Right ventricle myocardium inferior (tissue), 1 donor: ENCODE measurements at regions not wholly inside any gene's neighbourhood (a gene's known extent, or its start where the extent isn't known, plus 50 kb on each side); places are given as distances from the start of the nearest gene placed in this dataset.

ENCODE experiments used
- ATAC-seq: fragments of 200-7000 bp; cut with Tn5 transposase; one replicate; pipeline ENCODE4 v1.9.1; 2020; ENCODE audit warnings: mild to moderate bottlenecking, moderate library complexity
- DNase-seq: peaks from one replicate; pipeline ENCODE4 v3.0.0; 2021; ENCODE audit errors: missing footprints
- intact Hi-C: fragments of 100-400 bp; cut with DNase I; formaldehyde crosslinking; loops from one replicate; pipeline ENCODE4 v1.11.0; 2022
- donor health status: DM: no; HTN: yes; CAD: no; lungs with severe emphysema.

- DNase-seq (no peak), ATAC-seq (no peak)
- intact Hi-C loops: no loop called here
Measured at GRCh38 chr10:123301077-123301857, 147.1 kb downstream of the BUB3 start.

DNA sequence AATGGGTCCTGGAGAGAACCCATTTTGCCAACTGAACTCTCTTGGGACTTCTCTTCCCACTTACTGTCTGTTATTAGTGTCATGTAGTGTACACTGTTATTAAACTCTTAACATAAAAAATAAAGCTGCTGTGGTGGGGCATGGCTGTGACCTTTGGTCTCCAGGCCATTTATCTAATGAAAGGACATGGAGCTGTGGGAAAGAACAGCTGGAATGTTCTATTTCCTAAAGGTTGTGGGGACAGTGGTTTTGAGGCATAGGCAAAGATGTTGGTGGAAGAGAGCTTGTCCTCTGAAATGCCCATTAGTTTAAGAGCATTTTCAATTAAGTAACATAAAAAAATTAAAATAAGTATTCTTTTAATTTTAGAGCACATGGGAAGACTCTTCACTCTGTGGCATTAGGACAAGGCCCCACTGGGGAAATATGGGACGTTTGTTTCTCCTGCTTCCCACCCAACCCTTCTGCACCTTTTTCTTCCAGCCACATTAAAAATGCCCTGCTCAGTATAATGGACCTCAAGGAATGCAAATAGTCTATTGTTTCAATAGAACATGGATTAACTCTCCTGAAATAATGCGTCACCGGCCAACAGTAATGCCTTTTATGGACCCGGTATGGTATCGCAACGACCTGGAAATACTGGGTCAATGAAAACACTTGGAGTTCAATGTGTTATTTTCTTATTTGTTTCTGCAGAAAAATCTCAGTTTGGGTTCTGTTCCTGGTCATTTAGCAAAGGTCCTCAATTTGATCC, 149.6 kb downstream of the BUB3 start:
- intact Hi-C loops: no loop called here
- ATAC-seq (no peak), DNase-seq (no peak)

GRCh38 chr10:123305671-123306070, 151.5 kb downstream of the BUB3 start:
- DNase-seq (no peak), ATAC-seq (no peak)

DNA sequence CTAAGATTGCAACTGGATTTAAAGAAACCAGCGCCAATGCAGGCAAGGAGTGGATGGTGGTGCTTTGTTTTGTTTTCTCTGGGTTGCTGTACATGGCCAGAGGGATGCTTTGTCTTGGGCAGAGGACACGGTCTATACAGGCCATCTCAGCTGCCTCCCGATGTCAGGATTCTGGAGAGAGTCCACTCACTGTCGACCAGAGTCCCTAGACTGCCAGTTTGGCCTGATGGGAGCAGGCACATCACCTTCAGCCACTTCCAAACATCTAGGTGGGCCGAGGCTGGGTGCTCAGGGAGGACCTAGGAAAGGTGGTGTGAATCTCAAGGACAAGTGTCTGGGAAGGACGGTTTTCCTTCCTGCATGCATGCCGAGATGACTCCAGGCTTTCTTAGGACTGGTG, 152.1 kb downstream of the BUB3 start:
- ATAC-seq (no peak), DNase-seq (no peak)
- intact Hi-C loops: no loop called here

More at GRCh38 chr10:123305671-123306070, 151.5 kb downstream of the BUB3 start:
- intact Hi-C loops: no loop called here

GRCh38 chr10:123309731-123310130, 155.5 kb downstream of the BUB3 start:
- no peak for ATAC-seq

DNA sequence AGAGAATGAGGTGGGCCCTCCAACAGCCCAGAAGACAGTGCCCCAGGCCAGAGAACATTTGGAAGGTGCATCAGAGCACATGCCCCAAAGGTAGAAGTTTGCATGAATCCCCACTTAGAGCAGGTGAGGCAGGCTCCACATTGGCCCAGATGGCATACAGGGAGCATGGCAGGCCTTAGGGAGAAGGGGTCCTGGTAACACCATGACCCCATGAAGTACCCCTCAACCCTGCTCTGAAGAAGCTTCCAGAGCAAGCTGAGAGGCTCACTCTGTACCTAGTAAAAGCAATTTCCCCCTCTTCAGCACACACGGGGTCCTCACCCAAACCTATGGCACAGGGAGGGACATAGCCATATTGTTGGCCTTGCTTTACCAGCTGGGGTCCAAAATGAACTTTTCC, 162.6 kb downstream of the BUB3 start:
- intact Hi-C loops: no loop called here
- DNase-seq: no peak
- ATAC-seq: no peak

More at GRCh38 chr10:123309731-123310130, 155.5 kb downstream of the BUB3 start:
- DNase-seq: no peak
- intact Hi-C loops: no loop called here

- ATAC-seq (no peak), DNase-seq (no peak)
- intact Hi-C loops: no loop called here
Measured at GRCh38 chr10:123318516-123318915, 164.3 kb downstream of the BUB3 start.

- intact Hi-C loops: no loop called here
- ATAC-seq (no peak), DNase-seq (no peak)
Measured at GRCh38 chr10:123320091-123320490, 165.9 kb downstream of the BUB3 start.

DNA sequence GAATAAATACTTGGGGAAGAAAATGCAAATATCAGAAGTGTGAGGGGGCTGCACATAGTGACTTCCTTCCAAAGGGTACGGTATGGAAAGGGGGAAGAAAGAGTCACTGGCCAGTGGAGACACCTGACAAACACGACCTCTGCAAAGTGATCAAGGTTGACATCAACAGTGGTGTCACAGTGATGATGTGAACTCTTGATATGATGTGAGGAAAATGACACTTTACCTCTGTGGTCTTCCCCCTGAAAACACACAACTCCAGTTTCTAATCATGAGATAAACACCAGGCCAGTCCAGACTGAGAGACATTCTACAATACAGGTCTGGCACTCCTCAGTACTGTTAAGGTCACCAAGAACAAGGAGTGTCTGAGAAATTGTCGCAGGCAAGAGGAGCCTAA, 169.7 kb downstream of the BUB3 start:
- intact Hi-C loops: no loop called here
- ATAC-seq (no peak), DNase-seq (no peak)

DNA sequence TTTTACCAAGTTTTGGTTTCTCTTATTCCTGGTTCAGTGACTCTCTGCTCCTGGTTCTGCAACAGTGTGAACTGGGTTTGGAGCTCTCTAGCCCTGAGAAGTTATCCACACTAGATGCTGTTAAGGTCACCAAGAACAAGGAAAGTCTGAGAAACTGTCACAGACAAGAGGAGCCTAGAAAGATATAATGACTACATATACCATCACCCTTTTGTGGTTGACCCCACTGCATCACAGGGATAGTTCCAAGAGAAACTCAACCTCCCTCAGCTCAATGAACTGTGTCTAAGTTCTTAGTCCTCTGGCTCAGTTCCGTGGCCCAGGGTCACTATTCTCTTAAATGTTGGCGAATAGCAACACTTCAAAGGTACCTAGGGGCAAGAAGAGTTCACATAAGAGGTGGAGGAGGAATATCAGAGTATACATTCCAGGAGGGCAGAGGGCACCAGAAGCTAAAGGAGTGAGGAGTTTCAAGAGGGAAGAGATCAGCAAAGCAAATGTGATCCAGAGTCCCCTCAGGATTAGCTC, 171.5 kb downstream of the BUB3 start:
- ATAC-seq: no peak
- DNase-seq: no peak
- intact Hi-C loops: no loop called here

DNA sequence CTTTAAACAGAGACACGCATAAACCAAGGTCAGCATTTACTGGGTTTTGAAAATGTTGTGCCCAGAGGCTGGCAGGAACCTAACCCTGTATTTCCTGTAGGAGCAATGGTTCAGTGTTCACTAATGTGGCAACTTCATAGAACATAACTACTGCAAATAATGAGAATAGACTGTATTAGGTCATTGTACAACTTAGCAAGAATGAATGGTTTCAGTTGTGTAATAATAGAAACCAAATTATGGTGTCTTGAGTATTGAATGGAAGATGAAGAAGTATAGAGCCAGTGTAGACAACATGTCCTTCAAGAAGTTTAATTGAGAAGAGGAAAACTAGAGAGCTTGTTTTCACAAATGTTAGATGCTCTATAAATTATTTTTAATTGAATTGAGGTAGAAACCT, 172.5 kb downstream of the BUB3 start:
- ATAC-seq (no peak), DNase-seq (no peak)
- intact Hi-C loops: no loop called here

DNA sequence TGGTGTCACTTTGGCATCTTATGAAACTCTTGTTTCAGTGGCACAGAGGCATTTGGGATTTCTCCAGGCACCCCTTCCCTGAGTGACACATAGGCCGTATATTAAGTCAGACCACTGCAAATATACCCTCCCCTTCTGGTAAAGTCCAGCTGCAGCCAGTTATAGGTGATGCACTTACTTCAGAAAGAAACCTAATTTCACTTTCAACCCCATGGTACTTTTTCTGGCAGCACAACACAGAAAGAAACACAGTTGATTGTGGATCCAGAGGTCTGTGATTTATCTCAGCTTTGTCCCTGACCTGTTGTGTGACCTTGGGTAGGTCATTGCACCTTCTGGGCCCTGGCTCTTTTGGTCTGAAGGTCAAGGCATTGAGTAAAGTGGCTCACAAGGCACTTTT, 173.2 kb downstream of the BUB3 start:
- ATAC-seq (no peak), DNase-seq (no peak)
- intact Hi-C loops: no loop called here

DNA sequence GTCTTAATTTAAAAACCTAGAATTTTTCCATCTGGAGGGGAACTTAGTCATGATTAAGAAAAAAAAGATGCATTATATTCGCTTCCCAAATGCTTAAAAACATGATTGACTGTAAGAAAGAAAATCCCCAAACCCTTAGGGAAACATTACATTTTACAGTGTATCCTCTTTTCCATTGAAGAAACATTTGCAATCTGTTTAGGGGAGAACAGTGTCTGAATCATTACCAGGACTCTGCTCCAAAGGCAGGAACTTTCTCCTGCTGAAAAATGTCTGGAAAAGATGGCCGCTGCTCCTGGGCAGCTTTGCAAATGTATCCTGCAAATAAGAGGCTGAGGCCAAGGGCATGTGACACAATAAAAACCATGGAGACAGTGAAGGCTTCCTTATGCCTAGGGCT, 173.7 kb downstream of the BUB3 start:
- ATAC-seq: no peak
- no peak for DNase-seq
- intact Hi-C loops: no loop called here

DNA sequence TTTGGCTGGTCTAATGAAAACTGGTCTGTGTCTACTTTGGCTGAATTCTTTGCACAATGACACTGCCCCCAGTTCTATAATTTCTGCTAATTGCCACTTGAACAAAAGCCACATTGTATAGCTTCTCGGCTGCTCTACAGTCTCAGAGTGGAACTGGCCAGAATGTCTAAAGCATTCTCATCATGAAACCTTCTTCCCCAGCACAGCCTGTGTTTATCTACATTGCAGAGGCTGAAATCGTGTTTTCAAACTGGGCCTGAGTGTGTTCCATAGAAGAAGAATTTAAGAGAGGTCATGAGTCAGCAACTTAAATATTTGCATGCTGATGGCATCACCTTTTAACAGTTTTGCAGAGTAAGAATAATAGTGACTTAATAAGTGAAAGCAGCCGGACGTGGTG, 177.2 kb downstream of the BUB3 start:
- intact Hi-C loops: no loop called here
- DNase-seq (no peak), ATAC-seq (no peak)

GRCh38 chr10:123346581-123346980, 192.4 kb downstream of the BUB3 start:
- no peak for ATAC-seq
- no peak for DNase-seq
- intact Hi-C loops: no loop called here

DNA sequence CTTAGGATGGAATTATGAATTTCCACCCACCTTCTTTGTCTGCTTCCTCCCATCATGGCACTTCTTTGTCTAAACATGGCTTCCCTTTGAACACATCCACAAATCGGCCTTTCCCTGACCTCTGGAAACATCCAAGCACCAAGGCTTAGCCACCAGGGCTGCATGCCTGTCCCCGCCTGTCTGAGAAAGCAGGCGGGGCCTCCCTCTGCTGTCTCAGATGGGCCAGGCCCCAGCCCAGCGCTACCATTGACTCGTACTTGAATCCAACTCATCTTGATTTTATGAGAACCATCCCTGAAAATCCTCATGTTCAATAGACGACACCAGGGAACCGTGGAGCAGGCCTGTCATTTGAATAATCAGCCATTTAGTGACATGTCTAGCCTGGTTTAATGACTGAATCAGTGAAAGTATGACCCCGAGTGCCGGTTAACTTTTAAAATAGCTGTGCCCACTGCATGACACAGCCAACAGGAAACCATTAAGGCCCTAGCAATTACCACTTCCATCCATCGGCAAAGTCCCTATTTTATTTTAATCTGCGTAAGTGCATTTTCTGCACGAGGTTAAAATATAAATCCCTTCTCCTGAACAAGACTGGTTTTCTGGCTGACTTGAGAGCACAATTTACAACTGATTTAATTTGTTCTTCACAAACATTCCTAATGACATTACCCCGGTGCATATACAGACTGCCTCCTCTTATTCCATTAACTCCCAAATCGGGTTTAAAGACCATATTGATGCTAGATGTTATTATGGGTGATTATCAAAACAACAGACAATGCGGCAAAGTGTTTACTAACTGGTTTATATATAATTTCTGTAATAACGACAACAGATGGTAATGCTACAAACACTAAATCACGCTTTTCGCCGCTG, 194.7 kb downstream of the BUB3 start:
- intact Hi-C loops: no loop called here
- DNase-seq (no peak), ATAC-seq (no peak)

DNA sequence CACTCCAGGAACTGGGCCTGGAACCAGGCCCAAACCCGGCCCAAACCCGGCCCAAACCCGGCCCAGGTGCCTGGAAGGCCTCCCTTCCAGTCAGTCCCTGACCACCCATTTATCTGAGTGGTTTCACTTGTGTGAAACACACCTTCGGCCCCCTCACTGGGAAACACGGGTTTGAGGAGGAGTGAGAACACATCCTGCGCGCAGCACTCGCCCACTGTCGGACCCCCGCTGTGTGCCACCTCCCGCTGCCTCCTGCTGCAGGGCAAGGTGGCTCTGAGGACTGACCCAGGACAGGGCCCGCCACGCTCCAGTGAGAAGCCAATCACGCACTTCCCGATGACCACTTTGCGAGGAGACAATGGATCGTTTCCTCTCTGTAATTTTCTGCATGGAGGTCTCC, 197.5 kb downstream of the BUB3 start:
- intact Hi-C loops: no loop called here
- ATAC-seq (no peak), DNase-seq (no peak)

DNA sequence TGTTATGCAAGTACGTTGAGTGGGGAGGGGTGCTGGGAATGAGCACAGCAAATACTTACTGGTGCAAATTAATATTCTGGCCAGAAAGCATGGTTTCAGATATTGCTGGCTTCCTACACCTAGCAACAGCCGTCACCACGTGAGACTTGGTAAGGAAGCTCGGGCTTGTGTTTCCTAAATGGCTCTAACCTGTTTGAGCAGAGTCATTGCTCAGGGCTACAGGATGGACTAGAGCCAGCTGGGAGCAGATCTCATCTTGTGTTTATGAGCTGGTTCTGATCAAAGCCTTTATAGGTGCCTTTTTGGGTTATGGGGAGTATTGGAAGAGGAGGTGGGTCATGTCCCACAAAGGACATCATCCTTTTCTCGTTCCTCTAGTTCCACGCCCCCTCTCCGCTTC, 200.3 kb downstream of the BUB3 start:
- DNase-seq (no peak), ATAC-seq (no peak)
- intact Hi-C loops: no loop called here

GRCh38 chr10:123355748-123356481, 201.7 kb downstream of the BUB3 start:
- intact Hi-C loops: no loop called here
- DNase-seq (no peak), ATAC-seq (no peak)
